HG03521 (cell line): ENCODE measurements at regions not wholly inside any gene's neighbourhood (a gene's known extent, or its start where the extent isn't known, plus 50 kb on each side); places are given as distances from the start of the nearest gene placed in this dataset.
A peak's percentile ranks its signal among the peaks of the same experiment; 100 is the strongest.

ENCODE experiments used
- ATAC-seq: cut with Tn5 transposase; IDR thresholded peaks from one replicate; pipeline ENCODE4 v1.9.1; 2021; ENCODE audit warnings: mild to moderate bottlenecking, moderate library complexity; ENCODE audit not compliant: unreplicated experiment

DNA sequence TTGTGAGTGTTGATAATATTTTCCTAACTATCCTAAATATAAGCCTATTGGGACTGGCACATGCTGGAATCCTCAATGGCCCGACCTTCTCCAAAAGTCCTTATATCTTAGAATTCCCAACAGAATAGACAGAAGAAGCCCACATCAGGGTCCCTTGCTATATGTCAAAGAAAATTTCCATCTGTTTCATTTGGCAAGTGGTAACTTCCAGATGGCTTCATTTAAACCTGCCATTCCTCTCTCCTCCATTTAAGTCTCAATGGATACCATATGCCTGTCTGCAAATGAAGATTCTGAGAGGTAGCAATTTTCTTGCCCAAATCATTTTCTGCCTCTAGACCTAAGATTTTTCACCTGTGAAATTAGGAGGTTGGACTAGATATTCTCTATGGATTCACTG is 73.1 kb upstream of the KCNA4 start:
- ATAC-seq, result no peak

DNA sequence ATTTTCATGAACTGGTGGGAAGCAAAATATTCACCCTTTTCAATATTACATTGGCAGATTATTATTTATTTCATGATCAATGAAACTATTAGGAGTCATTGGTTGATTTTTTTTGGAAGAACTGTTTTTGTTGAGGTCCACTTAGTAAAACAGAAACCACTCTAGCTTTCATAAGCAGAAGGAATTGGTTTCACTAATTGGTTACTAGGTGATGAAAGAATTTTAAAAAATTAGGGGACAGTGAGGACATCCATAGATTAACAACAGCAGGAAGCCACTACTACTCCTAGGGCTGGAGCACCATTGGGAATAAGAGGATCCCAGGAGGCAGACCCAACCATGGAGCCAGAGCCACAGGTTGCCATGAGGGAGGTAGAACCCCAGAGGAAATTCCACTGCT is 74.4 kb upstream of the KCNA4 start:
- no peak for ATAC-seq

DNA sequence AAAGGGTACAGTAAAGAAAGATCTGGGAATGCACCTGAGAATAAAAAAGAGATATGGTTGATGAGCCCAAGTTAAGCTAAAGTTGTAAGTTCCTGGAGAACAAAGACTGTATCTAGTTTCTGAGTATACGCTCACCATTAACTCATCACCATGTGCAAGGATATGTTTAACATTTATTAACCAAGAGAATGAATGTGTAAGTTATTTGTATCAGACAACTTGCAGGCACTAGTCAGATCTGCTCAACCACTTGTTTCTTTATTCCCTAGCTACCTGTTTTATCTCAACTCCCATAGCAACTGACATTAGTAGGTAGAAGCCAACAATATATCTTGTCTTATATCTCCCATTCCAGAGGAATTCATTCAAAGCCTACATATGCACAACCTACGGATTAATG is 74.9 kb upstream of the KCNA4 start:
- no peak for ATAC-seq

DNA sequence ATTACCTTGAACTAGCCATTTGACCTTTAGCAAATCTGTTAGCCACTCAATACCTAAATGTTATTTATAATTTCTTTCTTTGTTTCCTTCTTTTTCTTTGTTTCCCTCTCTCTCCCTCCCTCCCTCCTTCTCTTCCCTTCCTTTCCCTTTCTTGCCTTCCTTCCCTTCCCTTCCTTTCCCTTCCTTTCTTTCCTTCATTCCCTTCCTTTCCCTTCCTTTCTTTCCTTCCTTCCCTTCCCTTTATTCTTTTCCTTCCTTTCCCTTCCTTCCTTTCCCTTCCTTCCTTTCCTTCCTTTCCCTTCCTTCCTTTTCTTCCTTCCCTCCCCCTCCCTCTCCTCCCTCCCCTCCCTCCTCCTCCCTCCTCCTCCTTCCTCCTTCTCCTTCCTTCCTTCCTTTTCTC is 75.7 kb upstream of the KCNA4 start:
- no peak for ATAC-seq

DNA sequence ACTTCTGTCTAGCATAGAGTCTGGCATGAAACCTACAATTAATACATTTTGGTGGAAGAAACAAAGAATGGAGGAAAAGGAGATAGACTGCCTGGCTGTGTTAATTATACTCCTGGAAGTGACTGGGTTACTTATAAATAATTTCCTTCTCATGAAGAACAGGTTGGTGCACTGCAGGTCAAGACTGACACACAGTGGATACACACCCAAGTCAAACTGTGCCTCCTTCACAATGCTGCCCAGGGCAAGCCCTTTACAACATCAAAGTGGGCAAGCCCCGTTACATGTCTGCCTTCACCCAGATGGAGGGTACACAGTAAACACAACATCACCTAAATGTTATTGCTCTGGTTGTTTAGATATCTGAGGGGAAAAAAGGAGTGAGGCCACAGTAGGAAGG is 83.7 kb upstream of the KCNA4 start:
- no peak for ATAC-seq

DNA sequence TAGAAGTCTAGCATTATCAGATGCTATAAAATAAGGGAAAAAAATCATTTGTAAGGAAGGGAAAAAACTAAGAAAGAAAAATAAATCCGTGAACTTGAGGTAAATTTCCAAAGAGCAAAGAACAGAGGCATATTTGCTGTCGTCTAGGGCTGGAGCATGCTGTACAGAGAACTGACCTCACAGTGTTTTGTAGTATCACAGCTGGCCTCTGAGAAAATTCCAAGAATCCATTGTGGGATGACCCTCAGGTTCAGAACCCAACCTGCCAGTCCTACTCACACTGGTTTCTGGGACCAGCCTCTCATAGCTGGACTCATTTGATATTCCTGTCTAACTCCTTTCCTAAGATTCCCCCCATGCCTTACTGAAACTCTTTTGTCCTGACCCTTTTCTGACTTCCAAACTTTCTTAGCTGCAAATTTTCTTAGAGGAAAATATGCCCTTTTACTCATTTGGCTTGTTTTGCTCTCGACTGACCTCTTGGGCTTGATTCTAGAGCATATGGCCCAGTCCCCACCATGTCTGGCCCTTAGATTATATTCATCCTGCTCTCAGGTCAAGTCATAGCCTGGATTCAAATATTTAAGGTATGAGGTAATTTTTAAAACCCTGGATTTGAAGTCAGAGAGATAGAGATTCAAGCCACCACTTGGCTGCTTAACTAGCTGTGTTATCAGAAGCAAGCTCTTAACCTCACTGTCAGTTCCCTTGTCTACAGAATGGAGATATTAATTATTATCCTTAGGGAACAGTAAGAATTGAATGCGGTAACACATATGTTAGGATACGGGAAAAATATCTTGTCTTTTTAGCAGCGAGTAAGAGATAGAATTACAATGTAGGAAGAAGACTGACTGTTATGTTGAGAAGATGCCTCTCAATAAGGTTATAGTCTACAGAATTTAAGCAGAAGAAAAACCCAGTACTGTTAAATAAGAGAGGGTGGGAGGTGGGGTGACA is 89.7 kb upstream of the KCNA4 start:
- no peak for ATAC-seq

DNA sequence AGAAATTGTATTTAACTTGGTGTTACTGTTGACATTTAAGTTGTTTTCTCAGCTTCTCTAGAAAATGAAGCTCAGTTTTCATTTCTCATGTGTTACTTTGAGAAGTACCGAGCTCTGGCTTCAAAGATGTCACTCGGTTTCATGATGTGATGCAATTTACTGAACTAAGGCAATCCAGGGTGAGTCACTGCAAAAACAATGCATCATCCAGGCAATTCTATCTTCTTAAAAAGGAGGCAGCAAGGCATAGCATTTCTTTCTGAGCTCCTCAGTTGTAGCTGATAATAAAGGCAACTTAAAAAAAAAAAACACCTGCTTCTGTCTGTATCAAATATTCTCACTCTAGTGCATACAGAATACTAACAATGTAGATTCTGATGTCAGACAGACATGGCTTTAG is 91.1 kb upstream of the KCNA4 start:
- no peak for ATAC-seq

DNA sequence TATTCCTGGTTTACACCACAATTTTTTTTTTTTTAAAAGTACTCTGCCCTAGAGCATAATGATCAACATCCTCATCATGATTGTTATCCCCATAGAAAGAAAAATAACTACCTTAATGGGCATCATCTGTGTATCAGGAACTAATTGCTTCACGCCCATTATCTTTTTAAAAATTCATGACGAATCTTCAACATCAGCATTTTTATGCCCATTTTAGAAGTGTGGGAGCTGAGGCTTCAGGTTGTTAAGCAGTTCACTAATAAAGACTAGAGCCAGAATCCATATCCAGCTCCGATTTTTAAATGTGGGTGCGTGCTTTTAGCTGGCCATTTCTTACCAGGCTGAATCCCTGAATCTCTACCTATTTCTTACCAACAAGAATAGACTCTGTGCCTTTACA is 92.9 kb upstream of the KCNA4 start:
- ATAC-seq, result no peak

DNA sequence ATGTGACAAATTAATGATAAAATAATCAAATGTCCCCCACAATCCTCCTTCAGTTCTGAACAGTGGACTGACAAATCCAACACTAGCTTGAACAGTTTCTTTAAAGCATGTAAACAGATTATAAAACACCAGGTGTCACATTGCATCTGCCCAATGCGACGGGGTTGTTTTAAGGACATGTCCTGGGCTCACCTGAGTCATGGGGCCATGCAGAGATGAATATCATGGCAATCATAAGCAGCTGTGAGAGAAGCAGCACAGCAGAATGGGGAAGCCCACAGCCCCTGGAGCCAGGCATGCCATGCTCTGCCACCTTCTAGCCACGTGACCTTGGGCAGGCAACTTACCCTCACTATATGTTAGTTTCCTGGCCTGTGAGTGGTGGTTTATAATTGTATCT is 93.9 kb upstream of the KCNA4 start:
- ATAC-seq, result no peak

DNA sequence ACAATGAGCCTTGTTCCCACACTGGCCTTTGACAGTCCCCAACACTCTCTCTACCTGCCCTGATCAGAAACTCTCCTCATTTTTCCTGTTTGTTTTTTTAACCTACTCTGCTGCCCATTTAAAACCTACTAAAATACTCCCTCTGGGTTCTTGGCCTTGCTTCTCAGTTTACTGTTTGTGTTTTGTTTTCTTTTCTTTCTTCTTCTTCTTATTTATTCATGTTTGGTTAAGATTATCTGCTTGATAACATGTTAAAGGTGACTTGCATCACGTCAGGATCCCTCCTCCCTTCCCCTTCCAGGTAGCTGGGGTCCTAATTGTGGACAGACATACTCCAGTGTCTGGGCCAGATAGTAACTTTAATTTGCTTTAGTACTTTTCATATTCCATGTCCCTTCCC is 95.0 kb upstream of the KCNA4 start:
- no peak for ATAC-seq

DNA sequence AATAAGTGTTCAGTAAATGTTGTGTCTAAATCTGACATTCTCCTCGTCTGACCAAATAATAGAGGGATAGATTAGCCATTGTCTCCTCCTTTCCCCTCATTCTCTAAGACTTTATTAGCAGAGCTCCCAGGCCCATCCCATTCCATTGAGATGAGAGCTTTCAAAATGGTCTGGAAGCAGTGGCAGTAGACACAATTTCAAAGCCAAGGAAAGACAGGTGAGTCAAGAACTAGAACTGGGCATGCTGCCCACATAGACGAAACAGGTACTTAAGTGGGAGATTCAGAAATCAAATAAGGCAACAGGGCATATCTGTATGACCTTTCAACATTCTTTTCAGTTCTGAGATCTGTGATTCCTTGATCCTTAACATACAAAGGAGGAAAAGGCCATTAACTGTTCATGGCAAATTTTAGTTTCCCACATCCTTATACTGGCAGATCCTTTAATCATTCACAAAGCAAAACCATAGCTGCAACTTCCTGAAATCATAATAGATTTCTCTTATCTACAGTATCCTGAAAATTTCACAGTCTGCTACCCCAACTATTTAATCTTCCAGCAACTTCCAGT is 96.6 kb upstream of the KCNA4 start:
- ATAC-seq, result no peak

DNA sequence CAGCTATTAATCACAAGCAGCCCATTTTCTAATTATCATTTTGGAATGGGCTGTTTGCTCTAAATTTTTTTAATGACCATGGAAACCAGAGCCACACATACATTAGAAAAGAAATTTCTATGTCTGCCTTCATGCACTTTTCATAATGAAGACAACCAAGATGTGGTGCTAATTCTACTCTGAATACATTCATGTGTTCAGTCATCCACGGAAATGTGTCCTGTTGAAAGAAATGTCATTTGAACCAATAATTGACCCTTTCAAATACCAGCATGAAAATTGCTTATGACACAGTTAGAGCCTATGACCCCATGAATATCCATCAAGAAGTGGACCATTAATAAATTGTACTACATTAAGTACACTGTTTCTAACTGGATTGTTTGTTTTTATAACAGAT is 99.7 kb upstream of the KCNA4 start:
- ATAC-seq, result no peak

DNA sequence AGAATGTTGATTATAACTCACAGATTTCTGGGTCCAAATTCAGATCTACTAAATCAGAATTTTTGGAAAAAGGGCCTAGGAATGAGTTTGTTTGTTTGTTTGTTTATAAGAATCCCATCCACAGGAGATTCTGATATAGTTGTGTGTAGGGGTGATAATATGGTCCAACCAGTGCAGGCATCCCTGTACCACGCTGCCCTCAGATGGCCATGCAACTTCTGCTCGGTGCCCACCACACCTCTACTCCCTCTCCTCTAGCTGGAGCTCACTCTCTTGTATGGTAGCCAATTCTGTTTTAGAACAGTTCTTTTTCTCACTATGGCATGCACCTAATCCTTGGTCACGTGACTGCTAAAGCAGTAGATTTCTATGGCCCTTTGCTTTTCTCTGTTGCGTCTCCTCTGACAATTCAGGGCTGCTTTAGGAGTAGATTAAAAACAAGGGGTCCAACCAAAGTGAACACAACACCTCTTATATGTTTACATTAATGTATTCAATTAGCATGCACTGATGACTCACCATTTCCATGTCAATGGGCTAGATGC is 103.3 kb upstream of the KCNA4 start:
- no peak for ATAC-seq

DNA sequence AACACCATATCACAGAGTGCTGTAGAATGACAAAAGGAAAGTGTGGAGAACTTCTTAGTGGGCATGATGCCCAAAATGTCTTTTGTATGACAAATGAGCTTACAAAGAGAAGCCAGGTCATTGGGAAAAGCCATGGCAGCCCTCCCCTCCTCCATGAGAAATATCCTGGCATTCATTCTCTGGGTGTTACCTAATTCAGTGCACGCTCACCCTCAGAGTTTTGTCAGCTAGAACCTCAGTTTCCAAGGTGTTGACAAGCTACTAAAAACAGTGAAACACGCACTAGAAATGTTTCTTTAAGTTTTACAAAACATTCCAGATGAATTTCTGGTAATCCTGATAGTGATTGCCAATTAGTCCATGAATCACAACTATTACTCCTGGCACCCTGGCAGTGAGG is 105.4 kb upstream of the FSHB start:
- no peak for ATAC-seq

DNA sequence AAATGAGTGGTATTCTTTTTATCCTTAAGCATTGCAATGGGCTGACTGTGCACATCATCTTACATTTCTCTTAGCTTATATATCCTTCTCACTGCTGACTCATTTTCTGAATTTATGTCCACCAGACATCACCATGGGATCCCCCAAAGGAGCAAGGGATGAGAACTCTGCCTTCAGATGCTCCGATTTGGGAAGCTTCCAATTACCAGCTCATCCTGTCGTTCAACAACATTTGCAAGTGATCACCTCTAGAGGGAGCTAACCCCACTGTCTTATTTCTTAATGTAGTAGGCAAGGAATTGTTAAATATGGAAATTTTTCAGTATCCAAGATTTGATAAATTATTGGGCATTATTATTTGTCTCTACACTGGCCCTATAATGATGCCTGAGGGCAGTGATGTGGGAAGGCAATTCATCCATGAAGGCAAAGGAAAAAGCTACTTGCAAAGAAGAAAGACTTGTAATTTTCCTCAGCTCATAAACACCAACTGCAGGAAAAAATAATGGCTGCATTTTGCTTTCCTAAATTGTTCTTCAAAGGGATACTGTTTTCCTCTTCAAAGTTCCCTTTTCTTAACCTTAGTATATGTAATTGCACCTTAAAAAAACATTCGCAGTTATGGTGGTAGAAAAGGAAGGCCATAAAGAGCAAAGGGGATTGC is 102.4 kb upstream of the FSHB start:
- no peak for ATAC-seq

DNA sequence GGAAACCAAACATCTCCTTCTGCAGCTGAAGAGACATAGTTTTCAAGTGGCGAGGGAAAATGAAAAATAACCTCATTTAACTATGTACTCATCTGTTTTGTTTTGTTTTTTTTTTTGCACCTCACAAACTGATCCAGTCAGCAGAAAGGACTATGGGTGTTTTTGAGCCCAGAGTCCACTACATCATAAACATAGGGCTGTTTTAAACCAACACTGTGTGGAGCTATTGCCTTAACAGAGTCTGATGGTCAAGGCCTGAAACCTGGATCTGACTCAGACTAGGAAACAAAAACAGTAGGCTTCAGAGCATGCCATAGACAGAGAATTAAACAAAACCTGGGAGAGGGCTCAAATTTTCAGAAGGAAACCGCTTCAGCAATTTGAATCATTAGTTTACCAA is 99.3 kb upstream of the FSHB start:
- ATAC-seq, result no peak

DNA sequence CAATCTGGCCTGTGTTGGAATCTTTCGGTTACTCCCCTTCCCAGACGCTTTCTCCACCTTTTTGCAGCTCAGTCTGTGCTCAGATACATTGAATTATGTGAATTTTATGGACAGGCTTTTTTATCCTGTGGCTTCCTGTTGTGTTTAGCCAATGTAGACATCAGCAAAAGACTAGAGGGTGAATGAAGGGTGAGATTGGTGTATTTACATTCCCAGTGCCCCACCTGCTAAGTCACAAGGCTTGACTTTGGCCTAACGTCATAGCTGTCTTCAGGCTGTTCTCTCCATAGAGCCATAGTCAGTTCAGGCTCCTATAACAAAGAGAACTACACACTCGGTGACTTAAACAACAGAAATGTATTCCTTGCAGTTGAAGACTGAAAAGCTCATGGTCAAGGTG is 97.5 kb upstream of the FSHB start:
- ATAC-seq, result no peak

DNA sequence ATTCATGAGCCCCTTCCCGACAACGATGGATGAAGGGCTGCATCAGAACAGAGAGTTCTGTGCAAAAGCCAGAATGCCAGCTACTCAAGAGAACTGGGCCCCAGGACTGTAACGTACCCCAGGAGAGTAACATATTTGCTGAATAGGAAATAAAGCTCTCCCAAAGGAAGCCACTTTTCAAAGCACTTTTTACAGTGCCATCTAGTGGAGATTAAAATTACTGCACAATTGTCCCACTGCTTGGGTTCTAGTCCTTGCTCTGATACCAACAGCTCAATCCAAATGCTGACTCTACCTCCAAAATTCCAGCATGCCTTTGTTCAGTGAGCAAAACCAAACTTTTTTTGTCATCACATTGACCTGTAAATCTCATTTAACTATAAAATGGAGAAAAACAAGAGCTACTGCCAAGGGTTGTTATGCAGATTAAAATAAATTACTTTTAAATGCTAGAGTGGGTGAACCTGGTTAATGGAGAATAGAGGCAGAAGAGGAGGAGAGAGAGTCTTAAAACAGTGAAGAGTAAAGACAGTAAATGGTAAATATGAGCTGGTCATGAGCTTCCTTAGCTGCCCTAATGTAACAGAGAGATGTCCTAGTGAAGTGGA is 87.6 kb upstream of the FSHB start:
- peak; percentile 54 for ATAC-seq

DNA sequence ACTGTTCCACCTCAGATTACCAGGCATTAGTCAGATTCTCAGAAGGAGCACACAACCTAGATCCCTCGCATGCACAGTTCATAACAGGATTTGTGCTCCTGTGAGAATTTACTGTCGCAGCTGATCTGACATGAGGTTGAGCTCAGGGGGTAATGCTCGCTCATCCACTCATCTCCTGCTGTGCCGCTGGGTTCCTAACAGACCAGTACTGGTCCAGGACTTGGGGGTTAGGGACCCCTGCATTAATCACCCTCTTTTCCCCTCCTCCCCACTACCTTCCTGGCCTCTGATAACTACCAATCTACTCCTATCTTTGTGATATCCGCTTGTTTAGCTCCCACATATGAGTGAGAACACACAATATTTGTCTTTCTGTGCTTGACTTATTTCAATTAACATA is 83.5 kb upstream of the FSHB start:
- no peak for ATAC-seq

DNA sequence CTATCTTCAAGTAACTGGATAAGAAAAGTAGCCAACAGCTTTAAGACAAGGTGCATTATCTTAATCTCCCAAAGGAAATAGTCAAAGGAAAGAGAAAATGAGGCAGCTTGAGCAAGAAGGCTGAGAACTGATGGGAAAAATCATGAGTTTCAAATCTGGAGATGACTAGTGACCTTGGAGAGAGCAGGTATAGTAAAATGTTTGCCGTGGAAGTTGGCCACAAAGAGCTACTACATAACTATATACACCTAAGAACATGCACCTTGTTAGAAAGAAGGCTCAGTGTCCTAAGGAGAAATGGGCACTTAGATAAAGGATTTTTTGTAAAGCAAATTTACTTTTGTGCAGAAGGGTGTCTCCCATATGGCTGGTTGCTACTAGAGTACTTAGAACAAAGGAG is 80.8 kb upstream of the FSHB start:
- no peak for ATAC-seq

DNA sequence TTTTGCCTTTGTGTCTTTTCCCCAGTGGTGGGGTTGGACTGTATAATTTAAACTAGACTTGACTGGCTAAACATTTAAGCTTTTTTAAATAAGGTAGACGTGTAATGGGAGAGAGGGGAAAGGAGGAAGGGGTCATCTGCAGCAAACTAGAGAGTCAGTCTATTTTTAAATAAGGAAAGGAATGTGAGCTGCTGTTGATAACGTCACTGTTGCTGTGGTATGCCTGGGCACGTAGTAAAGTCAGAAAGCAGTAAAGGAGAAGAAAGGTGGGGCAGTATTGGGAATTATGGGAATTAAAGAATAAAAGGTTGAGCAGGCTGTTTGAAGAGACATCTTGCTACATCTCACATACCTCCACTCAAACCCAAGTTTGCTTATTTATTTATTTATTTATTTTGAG is 80.4 kb upstream of the FSHB start:
- no peak for ATAC-seq
